Osteoblast (primary cell): ENCODE measurements at regions not wholly inside any gene's neighbourhood (a gene's known extent, or its start where the extent isn't known, plus 50 kb on each side); places are given as distances from the start of the nearest gene placed in this dataset.
"Not testable (repeated sequence)": the region's sequence is repeated elsewhere in the genome, so short reads cannot be mapped to it uniquely, and the experiment has no call there.

ENCODE experiments used
- DNase-seq: peaks from one replicate; pipeline ENCODE4 v3.0.0; 2011; ENCODE audit warnings: low spot score, mixed read lengths; ENCODE audit not compliant: insufficient read length; ENCODE audit errors: missing footprints
- H2AFZ ChIP-seq: 2 replicates; pipeline ENCODE4 v1.6.0; 2011; ENCODE audit warnings: mild to moderate bottlenecking, low read length
- H3K27ac ChIP-seq: 2 replicates; pipeline ENCODE4 v1.5.1; 2011; ENCODE audit warnings: mild to moderate bottlenecking, low read depth, low read length, moderate library complexity
- H3K27me3 ChIP-seq: 2 replicates; pipeline ENCODE4 v1.6.0; 2012; ENCODE audit warnings: mild to moderate bottlenecking, control low read depth, inconsistent platforms, low read length, moderate library complexity; ENCODE audit not compliant: insufficient read depth
- H3K36me3 ChIP-seq: 2 replicates; pipeline ENCODE4 v1.5.1; 2011; ENCODE audit warnings: mild to moderate bottlenecking, low read length, control low read depth, moderate library complexity; ENCODE audit not compliant: insufficient read depth
- H3K4me1 ChIP-seq: 2 replicates; pipeline ENCODE4 v1.5.1; 2011; ENCODE audit warnings: mild to moderate bottlenecking, low read length, control low read depth, moderate library complexity; ENCODE audit not compliant: insufficient read depth
- H3K4me2 ChIP-seq: 2 replicates; pipeline ENCODE4 v1.6.0; 2011; ENCODE audit warnings: mild to moderate bottlenecking, low read length; ENCODE audit not compliant: insufficient read depth
- H3K4me3 ChIP-seq: fragments of 200-600 bp; sonication (generic); 3 replicates; pipeline ENCODE4 v1.5.1; 2012; ENCODE audit warnings: mild to moderate bottlenecking, low read length, inconsistent platforms; ENCODE audit not compliant: insufficient read depth
- H3K79me2 ChIP-seq: 2 replicates; pipeline ENCODE4 v1.6.0; 2012; ENCODE audit warnings: mild to moderate bottlenecking, low read length, control low read depth, inconsistent platforms; ENCODE audit not compliant: insufficient read depth
- H3K9me3 ChIP-seq: 2 replicates; pipeline ENCODE4 v1.5.1; 2011; ENCODE audit warnings: low read depth, low read length, control low read depth
- H4K20me1 ChIP-seq: 2 replicates; pipeline ENCODE4 v1.6.0; 2012; ENCODE audit warnings: mild to moderate bottlenecking, low read length, control low read depth; ENCODE audit not compliant: insufficient read depth
- TF ChIP-seq, protein P1 (sequence below): IDR thresholded peaks from 2 replicates; pipeline ENCODE4 v1.5.1; 2011; ENCODE audit warnings: mild to moderate bottlenecking, low read depth, low read length, moderate library complexity; ENCODE audit errors: extremely low read depth

- H3K79me2 ChIP-seq = no peaks in the 10 kb centered on the region
- no peak overlapping the region for H3K27ac ChIP-seq
- H2AFZ ChIP-seq = no peak overlapping the region
- DNase-seq = no peak
- H3K9me3 ChIP-seq = no peaks in the 10 kb centered on the region
- no peak overlapping the region for H3K4me3 ChIP-seq
- no peaks in the 10 kb centered on the region for H3K36me3 ChIP-seq
- TF ChIP-seq, protein P1, sequence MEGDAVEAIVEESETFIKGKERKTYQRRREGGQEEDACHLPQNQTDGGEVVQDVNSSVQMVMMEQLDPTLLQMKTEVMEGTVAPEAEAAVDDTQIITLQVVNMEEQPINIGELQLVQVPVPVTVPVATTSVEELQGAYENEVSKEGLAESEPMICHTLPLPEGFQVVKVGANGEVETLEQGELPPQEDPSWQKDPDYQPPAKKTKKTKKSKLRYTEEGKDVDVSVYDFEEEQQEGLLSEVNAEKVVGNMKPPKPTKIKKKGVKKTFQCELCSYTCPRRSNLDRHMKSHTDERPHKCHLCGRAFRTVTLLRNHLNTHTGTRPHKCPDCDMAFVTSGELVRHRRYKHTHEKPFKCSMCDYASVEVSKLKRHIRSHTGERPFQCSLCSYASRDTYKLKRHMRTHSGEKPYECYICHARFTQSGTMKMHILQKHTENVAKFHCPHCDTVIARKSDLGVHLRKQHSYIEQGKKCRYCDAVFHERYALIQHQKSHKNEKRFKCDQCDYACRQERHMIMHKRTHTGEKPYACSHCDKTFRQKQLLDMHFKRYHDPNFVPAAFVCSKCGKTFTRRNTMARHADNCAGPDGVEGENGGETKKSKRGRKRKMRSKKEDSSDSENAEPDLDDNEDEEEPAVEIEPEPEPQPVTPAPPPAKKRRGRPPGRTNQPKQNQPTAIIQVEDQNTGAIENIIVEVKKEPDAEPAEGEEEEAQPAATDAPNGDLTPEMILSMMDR = no peak
- H3K4me1 ChIP-seq = peaks cover 5% of the 10 kb centered on the region
- no peaks in the 10 kb centered on the region for H3K27me3 ChIP-seq
- H4K20me1 ChIP-seq = no peaks in the 10 kb centered on the region
- no peak overlapping the region for H3K4me2 ChIP-seq
Measured at GRCh38 chr1:148289647-148290046, 137.6 kb upstream of the NBPF11 start.

DNA sequence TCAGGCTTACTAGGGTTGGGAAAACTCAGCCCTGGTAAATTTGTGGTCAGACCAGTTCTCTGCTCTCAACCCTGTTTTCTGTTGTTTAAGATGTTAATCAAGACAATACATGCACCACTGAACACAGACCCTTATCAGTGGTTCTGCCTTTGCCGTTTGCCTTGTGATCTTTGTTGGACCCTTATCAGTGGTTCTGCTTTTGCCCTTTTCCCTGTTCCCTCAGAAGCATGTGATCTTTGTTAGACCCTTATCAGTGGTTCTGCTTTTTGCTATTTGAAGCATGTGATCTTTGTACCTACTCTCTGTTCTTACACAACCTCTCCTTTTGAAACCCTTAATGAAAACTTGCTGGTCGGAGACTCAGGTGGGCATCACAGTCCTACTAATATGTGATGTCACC, 133.9 kb upstream of the NBPF11 start:
- H2AFZ ChIP-seq, H3K4me2 ChIP-seq, H3K4me3 ChIP-seq, DNase-seq, H3K36me3 ChIP-seq, H4K20me1 ChIP-seq, H3K79me2 ChIP-seq, H3K27ac ChIP-seq, H3K9me3 ChIP-seq, H3K27me3 ChIP-seq, H3K4me1 ChIP-seq: not testable (repeated sequence)

DNA sequence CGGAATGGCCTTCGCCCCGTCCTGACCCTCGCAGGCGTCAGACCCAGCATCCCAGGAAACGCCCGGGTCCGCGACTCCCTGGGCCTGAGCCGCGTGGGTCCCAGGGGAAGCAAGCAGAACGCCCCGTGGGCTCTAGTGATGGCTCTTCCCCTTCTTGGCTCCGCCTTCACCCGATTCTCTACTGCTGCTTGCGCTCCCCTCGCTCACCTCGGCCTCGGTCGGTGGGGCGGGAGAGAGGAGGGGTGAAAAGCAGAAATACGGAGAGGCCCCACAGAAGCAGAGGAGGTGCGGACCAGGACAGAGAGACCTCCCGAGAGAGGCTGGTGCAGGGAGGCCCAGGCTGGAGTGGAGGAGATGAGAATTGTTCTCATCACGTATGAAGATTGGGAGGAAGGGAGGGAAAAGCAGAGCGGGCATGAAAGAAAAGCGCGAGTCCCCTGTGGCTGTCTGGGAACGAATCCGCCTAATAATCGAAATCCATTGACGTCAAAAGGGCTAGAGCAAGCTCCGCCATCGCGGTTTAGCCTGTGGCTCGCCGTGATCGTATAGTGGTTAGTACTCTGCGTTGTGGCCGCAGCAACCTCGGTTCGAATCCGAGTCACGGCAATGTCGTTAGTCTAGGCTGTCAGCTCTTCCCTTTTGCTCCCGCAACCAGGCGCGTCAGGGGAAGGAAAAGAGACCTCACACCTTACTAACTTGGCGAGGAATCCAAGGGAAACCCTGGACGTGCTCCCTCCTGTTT, 128.9 kb upstream of the NBPF11 start:
- Histone ChIP-seq H3K4me2 (peak overlapping the region; percentile 75), H3K4me3 (peak overlapping the region; percentile 74), H2AFZ (peak overlapping the region; percentile 40)
- H3K9me3 ChIP-seq, H4K20me1 ChIP-seq, H3K4me1 ChIP-seq, H3K27ac ChIP-seq, H3K36me3 ChIP-seq, H3K79me2 ChIP-seq, DNase-seq, H3K27me3 ChIP-seq: not testable (repeated sequence)

- H3K4me3 ChIP-seq, H3K4me2 ChIP-seq, H3K27ac ChIP-seq, H3K9me3 ChIP-seq, H2AFZ ChIP-seq, H4K20me1 ChIP-seq, H3K27me3 ChIP-seq, H3K36me3 ChIP-seq, DNase-seq, H3K79me2 ChIP-seq, H3K4me1 ChIP-seq: not testable (repeated sequence)
Measured at GRCh38 chr1:148279002-148279542, 127.0 kb upstream of the NBPF11 start.

GRCh38 chr1:148277865-148278279, 125.8 kb upstream of the NBPF11 start:
- H3K27me3 ChIP-seq, H3K9me3 ChIP-seq, H3K4me1 ChIP-seq, H3K79me2 ChIP-seq, H3K36me3 ChIP-seq, DNase-seq, H3K4me2 ChIP-seq, H4K20me1 ChIP-seq, H3K27ac ChIP-seq, H3K4me3 ChIP-seq: not testable (repeated sequence)
- H2AFZ ChIP-seq = peak overlapping the region; percentile 7

GRCh38 chr1:148267066-148267465, 115.0 kb upstream of the NBPF11 start:
- not testable (repeated sequence) for H2AFZ ChIP-seq, H3K4me1 ChIP-seq, H4K20me1 ChIP-seq, H3K9me3 ChIP-seq, H3K4me2 ChIP-seq, H3K36me3 ChIP-seq, H3K27ac ChIP-seq, H3K4me3 ChIP-seq, H3K27me3 ChIP-seq, H3K79me2 ChIP-seq, DNase-seq
